Brain microvascular endothelial cell (primary cell): ENCODE measurements at regions not wholly inside any gene's neighbourhood (a gene's known extent, or its start where the extent isn't known, plus 50 kb on each side); places are given as distances from the start of the nearest gene placed in this dataset.

Experiments used
- DNase-seq: peaks from one replicate; pipeline ENCODE4 v3.0.0-alpha.2; 2020
- H3K27ac ChIP-seq: fragments of 250-450 bp; sonication (Bioruptor Pico); 2 replicates; pipeline ENCODE4 v1.5.1; 2020; ENCODE audit warnings: mild to moderate bottlenecking, moderate library complexity
- H3K27me3 ChIP-seq: fragments of 250-450 bp; sonication (Bioruptor Pico); replicated peaks from 2 replicates; pipeline ENCODE4 v1.5.1; 2020; ENCODE audit warnings: mild to moderate bottlenecking
- H3K36me3 ChIP-seq: fragments of 250-450 bp; sonication (Bioruptor Pico); replicated peaks from 2 replicates; pipeline ENCODE4 v1.5.1; 2020; ENCODE audit warnings: mild to moderate bottlenecking
- H3K4me3 ChIP-seq: 2 replicates; pipeline ENCODE4 v1.5.1; 2011; ENCODE audit warnings: low read depth, mild to moderate bottlenecking, control low read depth, low read length, moderate library complexity
- in situ Hi-C: cut with HindIII; loops from 2 replicates; pipeline ENCODE4 v1.10.0; 2017; ENCODE audit warnings: low sequenced_read_pairs, low pct_ligation_motif_present
- TF ChIP-seq, protein P1 (sequence below): IDR thresholded peaks from 2 replicates; pipeline ENCODE4 v1.5.1; 2011; ENCODE audit warnings: low read depth, mild to moderate bottlenecking, moderate library complexity, low read length, control low read depth, inconsistent platforms; ENCODE audit errors: missing control alignments

DNA sequence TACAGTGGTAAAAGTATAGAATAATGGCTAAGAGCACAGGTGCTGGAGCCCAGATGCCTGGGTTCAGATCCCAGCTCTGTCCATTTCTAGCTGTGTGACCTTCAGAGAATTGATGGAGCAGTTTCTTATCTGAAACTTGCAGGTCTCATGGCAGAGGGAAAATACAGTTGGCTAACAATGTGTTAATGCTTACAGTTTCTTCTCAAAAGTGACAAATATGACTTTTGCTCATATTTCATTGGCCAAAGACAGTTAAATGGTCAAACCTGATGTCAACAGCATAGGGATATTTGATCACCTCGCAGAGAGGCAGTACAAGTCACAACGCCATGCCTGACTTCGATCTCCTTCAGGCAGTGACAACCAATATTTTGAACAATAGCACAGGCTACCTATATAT lies 60.2 kb upstream of the LCORL start:
- TF ChIP-seq, protein P1, sequence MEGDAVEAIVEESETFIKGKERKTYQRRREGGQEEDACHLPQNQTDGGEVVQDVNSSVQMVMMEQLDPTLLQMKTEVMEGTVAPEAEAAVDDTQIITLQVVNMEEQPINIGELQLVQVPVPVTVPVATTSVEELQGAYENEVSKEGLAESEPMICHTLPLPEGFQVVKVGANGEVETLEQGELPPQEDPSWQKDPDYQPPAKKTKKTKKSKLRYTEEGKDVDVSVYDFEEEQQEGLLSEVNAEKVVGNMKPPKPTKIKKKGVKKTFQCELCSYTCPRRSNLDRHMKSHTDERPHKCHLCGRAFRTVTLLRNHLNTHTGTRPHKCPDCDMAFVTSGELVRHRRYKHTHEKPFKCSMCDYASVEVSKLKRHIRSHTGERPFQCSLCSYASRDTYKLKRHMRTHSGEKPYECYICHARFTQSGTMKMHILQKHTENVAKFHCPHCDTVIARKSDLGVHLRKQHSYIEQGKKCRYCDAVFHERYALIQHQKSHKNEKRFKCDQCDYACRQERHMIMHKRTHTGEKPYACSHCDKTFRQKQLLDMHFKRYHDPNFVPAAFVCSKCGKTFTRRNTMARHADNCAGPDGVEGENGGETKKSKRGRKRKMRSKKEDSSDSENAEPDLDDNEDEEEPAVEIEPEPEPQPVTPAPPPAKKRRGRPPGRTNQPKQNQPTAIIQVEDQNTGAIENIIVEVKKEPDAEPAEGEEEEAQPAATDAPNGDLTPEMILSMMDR: no peak
- in situ Hi-C loops: no loop called here
- no peaks in the 10 kb centered on the region for H3K27me3 ChIP-seq
- H3K36me3 ChIP-seq: no peaks in the 10 kb centered on the region
- H3K27ac ChIP-seq: no peak overlapping the region
- no peak for DNase-seq
- no peak overlapping the region for H3K4me3 ChIP-seq

DNA sequence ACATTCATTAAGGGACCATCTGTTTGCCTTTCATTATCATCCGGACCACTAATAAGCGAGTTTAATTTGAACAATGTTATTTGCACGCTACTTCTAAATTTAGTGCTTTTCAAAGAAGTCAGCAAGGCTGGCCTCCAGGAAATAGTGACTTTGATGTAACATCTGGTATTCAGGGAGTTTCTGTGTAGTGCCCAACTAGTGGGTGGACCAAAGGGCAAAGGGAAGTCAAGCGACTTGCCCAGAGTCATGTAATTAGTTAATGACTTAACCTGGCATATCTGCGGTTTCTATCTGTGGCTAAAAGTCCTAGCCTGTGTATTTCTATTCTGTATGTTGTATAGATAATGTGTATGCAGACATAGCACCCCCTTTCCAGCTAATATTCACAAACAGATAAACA lies 56.3 kb upstream of the LCORL start:
- H3K27me3 ChIP-seq: no peaks in the 10 kb centered on the region
- no peaks in the 10 kb centered on the region for H3K36me3 ChIP-seq
- H3K4me3 ChIP-seq: no peak overlapping the region
- no peak for DNase-seq
- in situ Hi-C loops: no loop called here
- TF ChIP-seq, protein P1: no peak
- no peak overlapping the region for H3K27ac ChIP-seq

DNA sequence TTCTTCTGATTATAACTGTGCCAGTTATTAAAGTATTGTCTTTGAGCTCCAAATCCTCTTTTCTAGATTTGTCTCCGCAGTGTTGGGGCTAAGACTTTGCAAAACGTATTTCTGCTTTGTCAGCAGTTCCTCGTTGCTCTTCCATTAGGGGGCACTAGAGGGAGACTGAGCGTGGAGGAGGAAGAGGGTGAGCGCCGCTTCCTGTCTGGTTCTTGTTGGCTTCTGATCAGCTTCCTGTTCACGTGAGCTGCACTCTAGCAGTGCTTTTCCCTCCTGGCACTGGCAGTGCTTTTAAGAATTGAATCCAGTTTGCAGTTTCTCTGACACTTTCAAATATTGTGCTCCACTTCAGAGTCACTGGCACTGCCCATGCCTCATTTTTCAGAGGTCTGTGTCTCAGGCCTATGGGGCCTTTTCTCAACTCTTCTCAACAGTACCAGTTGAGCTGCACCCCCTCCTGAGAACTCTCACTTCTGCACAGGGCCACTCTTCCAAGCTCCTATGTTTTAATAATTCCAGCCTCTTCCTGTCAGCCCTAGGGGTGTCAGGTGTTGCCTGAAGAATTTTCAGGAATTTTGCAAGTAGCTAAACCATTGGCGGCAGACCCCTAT lies 54.4 kb upstream of the LCORL start:
- Histone ChIP-seq H3K4me3 (no peak overlapping the region), H3K27me3 (no peaks in the 10 kb centered on the region), H3K27ac (no peak overlapping the region), H3K36me3 (no peaks in the 10 kb centered on the region)
- TF ChIP-seq, protein P1: peak; percentile 18
- DNase-seq: no peak
- in situ Hi-C loops: no loop called here

DNA sequence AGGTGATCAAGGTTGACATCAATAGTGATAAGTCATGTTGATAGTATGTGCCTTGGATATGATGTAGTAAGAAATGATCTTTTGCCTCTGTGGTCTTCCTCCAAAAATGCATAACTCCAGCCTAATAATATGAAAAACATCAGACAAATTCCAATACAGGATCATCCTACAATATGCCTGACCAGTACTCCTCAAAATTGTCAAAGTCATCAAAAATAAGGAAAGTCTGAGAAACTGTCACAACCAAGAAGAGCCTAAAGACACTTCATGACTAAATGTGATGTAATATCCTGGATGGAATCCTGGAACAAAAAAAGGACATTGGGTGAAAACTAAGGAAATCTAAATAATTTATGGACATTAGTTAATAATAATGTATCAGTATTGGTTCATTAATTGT lies 50.3 kb upstream of the LCORL start:
- TF ChIP-seq, protein P1: no peak
- no peak for DNase-seq
- H3K27me3 ChIP-seq: no peaks in the 10 kb centered on the region
- no peak overlapping the region for H3K4me3 ChIP-seq
- no peaks in the 10 kb centered on the region for H3K36me3 ChIP-seq
- no peak overlapping the region for H3K27ac ChIP-seq
- in situ Hi-C loops: no loop called here
